A549 (cell line): ENCODE measurements at regions not wholly inside any gene's neighbourhood (a gene's known extent, or its start where the extent isn't known, plus 50 kb on each side); places are given as distances from the start of the nearest gene placed in this dataset.

Source experiments
- ATAC-seq, 2 experiments: fragments of 200-7000 bp in 1 of 2; fragments of >200 bp in 1 of 2; cut with Nextera tagmentation in 1 of 2; cut with Tn5 transposase in 1 of 2; 3 replicates each; pipeline versions ENCODE4 v1.8.0 to v1.9.1; 2018 to 2020; ENCODE audit warnings: mild to moderate bottlenecking in 1 of 2, moderate library complexity in 1 of 2
- CTCF ChIA-PET: fragments of 300-600 bp; sonication (Branson Sonifier 250); formaldehyde crosslinking; extraction: SDS; loops from one replicate; lab custom pipeline; 2021; ENCODE audit warnings: antibody characterized with exemption, inconsistent platforms; lab: Yijun Ruan, JAX
- POLR2A ChIA-PET: fragments of 350-600 bp; formaldehyde crosslinking; extraction: SDS; loops from one replicate; lab custom pipeline; 2021; ENCODE audit warnings: antibody characterized with exemption, inconsistent platforms; lab: Yijun Ruan, JAX
- DNase-seq, 2 experiments: peaks; one replicate each; pipeline versions ENCODE4 v3.0.0 to v3.0.0-alpha.2; 2011 to 2016; ENCODE audit warnings: low read depth in 1 of 2, low spot score in 1 of 2
- FAIRE-seq: peaks from 2 replicates; lab custom pipeline; 2011; peaks lifted over from hg19 to GRCh38; lab: Jason Lieb, UNC
- H3K27ac ChIP-seq, 2 experiments: fragments of >200 bp; sonication (Bioruptor Twin); formaldehyde crosslinking; 3 replicates each; pipeline ENCODE4 v1.5.1; 2016 to 2017
- H3K4me1 ChIP-seq: fragments of >200 bp; sonication (Bioruptor Twin); formaldehyde crosslinking; 3 replicates; pipeline ENCODE4 v1.6.1; 2016
- H3K4me2 ChIP-seq: fragments of >200 bp; sonication (Bioruptor Twin); formaldehyde crosslinking; 3 replicates; pipeline ENCODE4 v1.6.1; 2016
- H3K4me3 ChIP-seq: fragments of >200 bp; sonication (Bioruptor Twin); formaldehyde crosslinking; 3 replicates; pipeline ENCODE4 v1.5.1; 2016
- H3K9me3 ChIP-seq: fragments of >200 bp; sonication (Bioruptor Twin); formaldehyde crosslinking; 3 replicates; pipeline ENCODE4 v1.6.1; 2016
- BHLHE40 ChIP-seq: IDR thresholded peaks from 2 replicates; pipeline ENCODE4 v1.6.1; 2012; ENCODE audit warnings: low read depth, low read length, inconsistent platforms
- CTCF ChIP-seq: fragments of >200 bp; sonication (Bioruptor Twin); formaldehyde crosslinking; IDR thresholded peaks from 3 replicates; pipeline ENCODE4 v1.5.1; 2016
- EHMT2 ChIP-seq: fragments of 200-600 bp; sonication (generic); IDR thresholded peaks from 2 replicates; pipeline ENCODE4 v1.6.1; 2016; ENCODE audit warnings: antibody characterized with exemption, low read depth, mild to moderate bottlenecking, moderate library complexity
- FOSL2 ChIP-seq, 2 experiments: fragments of 450-650 bp in 1 of 2; fragments of >200 bp in 1 of 2; sonication (Bioruptor Twin) in 1 of 2; formaldehyde crosslinking; IDR thresholded peaks; 2 replicates each; pipeline versions ENCODE4 v1.5.0 to v1.6.1; 2016 to 2020; ENCODE audit warnings: mild to moderate bottlenecking in 1 of 2, moderate library complexity in 1 of 2
- HES2 ChIP-seq: fragments of >200 bp; sonication (Bioruptor Twin); formaldehyde crosslinking; IDR thresholded peaks from 2 replicates; pipeline ENCODE4 v1.6.1; 2016
- MAX ChIP-seq: IDR thresholded peaks from 2 replicates; pipeline ENCODE4 v1.6.1; 2012
- NPAS2 ChIP-seq: fragments of 250-450 bp; sonication (Bioruptor Pico); IDR thresholded peaks from 2 replicates; pipeline ENCODE4 v1.8.0; 2022; ENCODE audit warnings: mild to moderate bottlenecking, moderate library complexity, borderline replicate concordance
- PBX3 ChIP-seq: IDR thresholded peaks from 2 replicates; pipeline ENCODE4 v1.6.1; 2012
- RAD21 ChIP-seq, 2 experiments: fragments of >200 bp in 1 of 2; sonication (Bioruptor Twin) in 1 of 2; formaldehyde crosslinking in 1 of 2; IDR thresholded peaks in 1 of 2; conservative IDR thresholded peaks in 1 of 2; 2 replicates in 1 of 2; 3 replicates in 1 of 2; pipeline ENCODE4 v1.6.1; 2012 to 2018; ENCODE audit warnings: inconsistent platforms in 1 of 2
- RARB ChIP-seq: fragments of 250-450 bp; sonication (Bioruptor Pico); IDR thresholded peaks from 2 replicates; pipeline ENCODE4 v1.8.0; 2021; ENCODE audit warnings: mild to moderate bottlenecking, moderate library complexity
- REST ChIP-seq: fragments of 200-600 bp; sonication (generic); IDR thresholded peaks from 2 replicates; pipeline ENCODE4 v1.6.1; 2016; ENCODE audit warnings: antibody characterized with exemption, mild to moderate bottlenecking, moderate library complexity
- WGBS: methylation state at CpG from one replicate; pipeline ENCODE4 v1.1.6; 2017; ENCODE audit errors: missing lambda C conversion rate; 5-methylcytosine and 5-hydroxymethylcytosine counted together

GRCh38 chr4:30380404-30380998 lies 339.7 kb upstream of the PCDH7 start:
- POLR2A ChIA-PET, result no interaction called here
- H3K4me2 ChIP-seq, result no peak overlapping the region

More at GRCh38 chr4:30380404-30380998, 339.7 kb upstream of the PCDH7 start:
- TF ChIP-seq FOSL2 (IDR thresholded peaks at IDR 0.05) (no peak), FOSL2 (CRISPR knock-in tag; IDR thresholded peaks at IDR 0.05) (no peak), MAX (no peak), BHLHE40 (no peak), RARB (CRISPR knock-in tag) (no peak), NPAS2 (CRISPR knock-in tag) (no peak), EHMT2 (no peak), REST (no peak), CTCF (peak; percentile 21; the same call in 1 of the 3 replicates), HES2 (no peak), PBX3 (no peak), RAD21 (conservative IDR thresholded peaks at IDR 0.05 in 1 of 2, IDR thresholded peaks at IDR 0.05 in 1 of 2) (peak in 1 of 2 experiments; percentile 38; a peak in 2 of 5 replicates)
- Histone ChIP-seq H3K27ac (no peak overlapping the region), H3K4me1 (no peaks in the 10 kb centered on the region), H3K4me3 (no peak overlapping the region), H3K9me3 (no peaks in the 10 kb centered on the region)
- CTCF ChIA-PET, result no interaction called here
- ATAC-seq (peak in 1 of 2 experiments; percentile 68; a peak in 3 of 6 replicates), FAIRE-seq (no peak), DNase-seq (peak; percentile 2 to 68)
- WGBS, result 8% methylated on average over 5 of the region's 6 CpGs
